Neuronal stem cell (in vitro differentiated cells): ENCODE measurements at regions not wholly inside any gene's neighbourhood (a gene's known extent, or its start where the extent isn't known, plus 50 kb on each side); places are given as distances from the start of the nearest gene placed in this dataset.
A peak's percentile ranks its signal among the peaks of the same experiment; 100 is the strongest.

Experiments
- DNase-seq: peaks from one replicate; pipeline ENCODE4 v3.0.0-alpha.2; 2013; ENCODE audit warnings: low spot score
- H2AFZ ChIP-seq: one replicate; pipeline ENCODE4 v1.6.1; 2013; ENCODE audit warnings: mild to moderate bottlenecking, low read length, inconsistent platforms
- H2AK5ac ChIP-seq: 2 replicates; pipeline ENCODE4 v1.6.1; 2013; ENCODE audit warnings: low read depth, mild to moderate bottlenecking, inconsistent platforms, low read length, moderate library complexity, mixed read lengths
- H2BK120ac ChIP-seq: 2 replicates; pipeline ENCODE4 v1.6.1; 2013; ENCODE audit warnings: low read depth, mild to moderate bottlenecking, inconsistent platforms, low read length, moderate library complexity, mixed read lengths
- H2BK12ac ChIP-seq: one replicate; pipeline ENCODE4 v1.6.1; 2013; ENCODE audit warnings: low read length, inconsistent platforms
- H2BK15ac ChIP-seq: 2 replicates; pipeline ENCODE4 v1.6.1; 2013; ENCODE audit warnings: mild to moderate bottlenecking, low read length, inconsistent platforms, mixed read lengths
- H2BK5ac ChIP-seq: one replicate; pipeline ENCODE4 v1.6.1; 2013; ENCODE audit warnings: inconsistent platforms, mild to moderate bottlenecking, low read length, moderate library complexity
- H3K14ac ChIP-seq: one replicate; pipeline ENCODE4 v1.6.1; 2013; ENCODE audit warnings: low read length, inconsistent platforms
- H3K18ac ChIP-seq: 2 replicates; pipeline ENCODE4 v1.6.1; 2013; ENCODE audit warnings: low read length, inconsistent platforms
- H3K23ac ChIP-seq: 2 replicates; pipeline ENCODE4 v1.6.1; 2013; ENCODE audit warnings: low read depth, mild to moderate bottlenecking, mixed read lengths, low read length, inconsistent platforms; ENCODE audit not compliant: poor library complexity
- H3K27ac ChIP-seq: replicated peaks from 3 replicates; pipeline ENCODE4 v1.5.1; 2013; ENCODE audit warnings: low read length, inconsistent platforms
- H3K27me3 ChIP-seq, 3 experiments: 2 replicates each; pipeline ENCODE4 v1.6.1; 2013; ENCODE audit warnings: low read length in 3 of 3, mild to moderate bottlenecking in 2 of 3, inconsistent platforms in 1 of 3, low read depth in 1 of 3, mixed read lengths in 1 of 3, moderate library complexity in 1 of 3; ENCODE audit not compliant: control insufficient read depth in 3 of 3, insufficient read depth in 3 of 3
- H3K36me3 ChIP-seq, 2 donors: replicated peaks in 1 of 2; 2 replicates each; pipeline ENCODE4 v1.6.1; 2013; ENCODE audit warnings: low read length in 2 of 2; ENCODE audit not compliant: control insufficient read depth in 2 of 2, insufficient read depth in 2 of 2
- H3K4ac ChIP-seq: 2 replicates; pipeline ENCODE4 v1.6.1; 2013; ENCODE audit warnings: inconsistent platforms, mild to moderate bottlenecking, low read length, moderate library complexity
- H3K4me1 ChIP-seq, 2 donors: 1 replicate in 1 of 2; 2 replicates in 1 of 2; pipeline ENCODE4 v1.6.1; 2013; ENCODE audit warnings: low read length in 2 of 2, low read depth in 1 of 2; ENCODE audit not compliant: control insufficient read depth in 2 of 2, insufficient read depth in 1 of 2
- H3K4me2 ChIP-seq: one replicate; pipeline ENCODE4 v1.6.1; 2013; ENCODE audit warnings: mild to moderate bottlenecking, low read length, inconsistent platforms; ENCODE audit not compliant: insufficient read depth, poor library complexity, severe bottlenecking
- H3K4me3 ChIP-seq, 2 donors: 2 replicates each; pipeline ENCODE4 v1.5.1; 2013; ENCODE audit warnings: low read length in 2 of 2, mild to moderate bottlenecking in 2 of 2, inconsistent platforms in 1 of 2, moderate library complexity in 1 of 2
- H3K79me1 ChIP-seq: one replicate; pipeline ENCODE4 v1.6.1; 2013; ENCODE audit warnings: low read depth, mild to moderate bottlenecking, inconsistent platforms, low read length, moderate library complexity
- H3K9ac ChIP-seq: one replicate; pipeline ENCODE4 v1.6.1; 2013; ENCODE audit warnings: mild to moderate bottlenecking, low read depth, low read length, inconsistent platforms; ENCODE audit not compliant: poor library complexity
- H3K9me3 ChIP-seq, 2 donors: replicated peaks in 1 of 2; 2 replicates each; pipeline versions ENCODE3 to v1.6.1; 2013; ENCODE audit warnings: low read length in 2 of 2, mild to moderate bottlenecking in 2 of 2, inconsistent platforms in 1 of 2, low read depth in 1 of 2, mixed read lengths in 1 of 2, moderate library complexity in 1 of 2; ENCODE audit not compliant: control insufficient read depth in 2 of 2, insufficient read depth in 1 of 2
- H4K8ac ChIP-seq: one replicate; pipeline ENCODE4 v1.6.1; 2013; ENCODE audit warnings: low read depth, mild to moderate bottlenecking, inconsistent platforms, low read length, moderate library complexity
- H4K91ac ChIP-seq: one replicate; pipeline ENCODE4 v1.6.1; 2013; ENCODE audit warnings: low read length, low read depth, mild to moderate bottlenecking, inconsistent platforms; ENCODE audit not compliant: poor library complexity
- WGBS, 2 donors: extraction: QIAGEN DNeasy Blood & Tissue Kit; methylation state at CpG; one replicate each; pipeline ENCODE4 v1.1.7; 2013; ENCODE audit warnings: missing lambda C conversion rate in 2 of 2, mixed read lengths in 1 of 2; ENCODE audit not compliant: insufficient read length in 2 of 2, insufficient replicate concordance in 1 of 2; ENCODE audit errors: extremely low coverage in 2 of 2; 5-methylcytosine and 5-hydroxymethylcytosine counted together

- Histone ChIP-seq H2AK5ac (no peak overlapping the region), H2BK15ac (no peak overlapping the region), H4K91ac (no peak overlapping the region), H3K27ac (no peak overlapping the region), H2BK120ac (no peak overlapping the region), H3K4ac (no peak overlapping the region), H4K8ac (no peak overlapping the region), H3K18ac (no peak overlapping the region), H3K4me2 (no peak overlapping the region), H3K4me3 (no peak overlapping the region), H2BK12ac (peak overlapping the region; percentile 47), H3K79me1 (no peaks in the 10 kb centered on the region), H3K4me1 (peaks cover 0 to 8% of the 10 kb centered on the region in 2 donors), H3K36me3 (no peaks in the 10 kb centered on the region), H2BK5ac (no peak overlapping the region), H3K9me3 (no peaks in the 10 kb centered on the region), H3K27me3 (no peaks in the 10 kb centered on the region), H3K23ac (no peak overlapping the region), H3K9ac (no peak overlapping the region), H3K14ac (no peak overlapping the region), H2AFZ (no peak overlapping the region)
- WGBS, 2 donors = no CpG with 5 or more reads among the region's 12 CpGs
- no peak for DNase-seq
Measured at GRCh38 chr10:130806426-130806825, 505.1 kb downstream of the TCERG1L start.

GRCh38 chr10:130807096-130807495 lies 504.4 kb downstream of the TCERG1L start:
- no peak for DNase-seq
- H3K27ac ChIP-seq = no peak overlapping the region
- H3K18ac ChIP-seq = no peak overlapping the region
- no peak overlapping the region for H4K91ac ChIP-seq
- no peak overlapping the region for H4K8ac ChIP-seq
- H3K23ac ChIP-seq = no peak overlapping the region
- H3K9me3 ChIP-seq = no peaks in the 10 kb centered on the region
- H2AK5ac ChIP-seq = no peak overlapping the region
- H2BK15ac ChIP-seq = no peak overlapping the region
- H3K4me2 ChIP-seq = no peak overlapping the region
- no peaks in the 10 kb centered on the region for H3K79me1 ChIP-seq
- no peak overlapping the region for H2AFZ ChIP-seq
- no peak overlapping the region for H3K9ac ChIP-seq
- H3K14ac ChIP-seq = no peak overlapping the region
- no peaks in the 10 kb centered on the region for H3K27me3 ChIP-seq
- WGBS, 2 donors = no CpG with 5 or more reads among the region's 5 CpGs
- H3K4me1 ChIP-seq = peaks cover 0 to 8% of the 10 kb centered on the region in 2 donors
- H3K4ac ChIP-seq = no peak overlapping the region
- H2BK12ac ChIP-seq = no peak overlapping the region
- no peak overlapping the region for H3K4me3 ChIP-seq
- no peak overlapping the region for H2BK5ac ChIP-seq
- no peak overlapping the region for H2BK120ac ChIP-seq
- H3K36me3 ChIP-seq = no peaks in the 10 kb centered on the region

- DNase-seq = no peak
- Histone ChIP-seq H3K4me3 (no peak overlapping the region), H2AK5ac (no peak overlapping the region), H2BK15ac (no peak overlapping the region), H2AFZ (no peak overlapping the region), H3K4me2 (no peak overlapping the region), H4K8ac (no peak overlapping the region), H3K79me1 (no peaks in the 10 kb centered on the region), H3K18ac (no peak overlapping the region), H3K36me3 (no peaks in the 10 kb centered on the region), H3K4me1 (peaks cover 0 to 8% of the 10 kb centered on the region in 2 donors), H3K9me3 (no peaks in the 10 kb centered on the region), H2BK120ac (no peak overlapping the region), H2BK5ac (no peak overlapping the region), H4K91ac (no peak overlapping the region), H3K14ac (no peak overlapping the region), H3K9ac (no peak overlapping the region), H3K23ac (no peak overlapping the region), H2BK12ac (no peak overlapping the region), H3K4ac (peak overlapping the region; percentile 58), H3K27ac (no peak overlapping the region), H3K27me3 (no peaks in the 10 kb centered on the region)
- no CpG with 5 or more reads among the region's 9 CpGs for WGBS, 2 donors
Measured at GRCh38 chr10:130807721-130808120, 503.8 kb downstream of the TCERG1L start.

- Histone ChIP-seq H3K4me2 (no peak overlapping the region), H2AFZ (no peak overlapping the region), H3K23ac (no peak overlapping the region), H3K27ac (no peak overlapping the region), H2BK15ac (no peak overlapping the region), H3K18ac (no peak overlapping the region), H3K9me3 (no peaks in the 10 kb centered on the region), H3K4me3 (no peak overlapping the region), H3K36me3 (no peaks in the 10 kb centered on the region), H3K79me1 (no peaks in the 10 kb centered on the region), H4K8ac (no peak overlapping the region), H4K91ac (no peak overlapping the region), H3K4ac (no peak overlapping the region), H2BK5ac (no peak overlapping the region), H3K27me3 (no peaks in the 10 kb centered on the region), H2BK120ac (no peak overlapping the region), H2BK12ac (no peak overlapping the region), H3K4me1 (peaks cover 0 to 8% of the 10 kb centered on the region in 2 donors), H3K14ac (no peak overlapping the region), H2AK5ac (no peak overlapping the region), H3K9ac (no peak overlapping the region)
- no CpG with 5 or more reads among the region's 5 CpGs for WGBS, 2 donors
- no peak for DNase-seq
Measured at GRCh38 chr10:130808243-130808642, 503.3 kb downstream of the TCERG1L start.
